T-helper 17 cell (primary cell): ENCODE measurements at regions not wholly inside any gene's neighbourhood (a gene's known extent, or its start where the extent isn't known, plus 50 kb on each side); places are given as distances from the start of the nearest gene placed in this dataset.
"Not testable (repeated sequence)": the region's sequence is repeated elsewhere in the genome, so short reads cannot be mapped to it uniquely, and the experiment has no call there.

Source experiments
- ATAC-seq: fragments of 150-1000 bp; cut with Tn5 transposase; 2 replicates; pipeline ENCODE4 v1.10.0; 2021; ENCODE audit warnings: mild to moderate bottlenecking, moderate library complexity
- DNase-seq, 3 donors: peaks; one replicate each; pipeline versions ENCODE4 v3.0.0 to v3.0.0-alpha.2; 2020 to 2021
- H3K9me3 ChIP-seq: one replicate; pipeline ENCODE4 v1.7.0; 2013; ENCODE audit warnings: low read length, mild to moderate bottlenecking; ENCODE audit not compliant: control insufficient read depth, poor library complexity, severe bottlenecking
- H3K27ac Mint-ChIP-seq: one replicate; pipeline ENCODE4 v1.8.0; 2022; ENCODE audit warnings: mild to moderate bottlenecking, moderate library complexity, mixed read lengths
- H3K27me3 Mint-ChIP-seq: one replicate; pipeline ENCODE4 v1.8.0; 2022; ENCODE audit warnings: mixed read lengths
- H3K36me3 Mint-ChIP-seq: one replicate; pipeline ENCODE4 v1.8.0; 2022; ENCODE audit warnings: low read depth, mixed read lengths
- H3K4me1 Mint-ChIP-seq: one replicate; pipeline ENCODE4 v1.8.0; 2022; ENCODE audit warnings: mild to moderate bottlenecking, mixed read lengths
- H3K4me3 Mint-ChIP-seq: one replicate; pipeline ENCODE4 v1.8.0; 2022; ENCODE audit warnings: mild to moderate bottlenecking, moderate library complexity, mixed read lengths

DNA sequence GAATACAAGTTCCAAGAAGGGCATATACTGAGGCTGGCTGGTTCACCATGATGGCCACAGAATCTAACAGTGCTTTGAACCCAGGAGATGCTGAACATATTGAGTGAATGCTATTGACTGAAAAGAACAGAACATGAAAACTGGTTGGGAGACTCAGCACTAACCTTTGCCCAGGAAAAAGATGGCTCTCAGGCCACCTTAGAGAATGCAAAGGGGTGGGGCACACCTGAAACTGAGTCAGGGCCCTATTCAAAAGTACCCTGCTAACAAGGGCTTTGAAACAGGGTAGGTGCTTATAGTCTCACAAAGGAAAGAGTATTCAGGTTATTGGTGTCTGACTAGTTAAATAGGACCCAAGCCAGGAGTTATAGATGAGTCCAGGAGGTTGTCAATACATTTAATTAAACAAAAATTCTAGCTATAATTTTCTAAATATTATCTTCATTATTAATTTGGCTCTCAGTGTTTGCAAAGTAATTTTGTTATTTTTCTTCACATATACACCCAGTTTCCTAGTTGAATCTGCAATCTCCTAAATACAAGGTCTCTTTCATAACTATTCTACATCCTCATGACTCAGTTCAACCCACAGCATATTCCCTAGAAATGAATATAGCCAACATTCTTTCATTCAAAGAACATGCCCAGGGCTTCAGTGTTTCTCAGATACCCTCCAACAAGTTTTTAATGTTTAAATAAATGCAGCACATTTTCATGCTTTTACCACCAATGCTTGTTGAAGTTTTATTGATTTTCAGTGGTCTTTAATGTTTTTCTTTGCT lies 144.2 kb upstream of the RAPGEF2 start:
- H3K4me3 Mint-ChIP-seq, result no peak overlapping the region
- peaks cover 13% of the 10 kb centered on the region for H3K27me3 Mint-ChIP-seq
- no peaks in the 10 kb centered on the region for H3K9me3 ChIP-seq
- ATAC-seq (no peak), DNase-seq (no peak)
- no peaks in the 10 kb centered on the region for H3K4me1 Mint-ChIP-seq
- no peak overlapping the region for H3K27ac Mint-ChIP-seq
- H3K36me3 Mint-ChIP-seq, result peaks cover 2% of the 10 kb centered on the region

- Mint-ChIP-seq H3K4me3 (no peak overlapping the region), H3K36me3 (peaks cover 2% of the 10 kb centered on the region), H3K27me3 (peaks cover 17% of the 10 kb centered on the region), H3K4me1 (no peaks in the 10 kb centered on the region), H3K27ac (no peak overlapping the region)
- H3K9me3 ChIP-seq, result no peaks in the 10 kb centered on the region
- ATAC-seq (no peak), DNase-seq (no peak)
Measured at GRCh38 chr4:158962393-158962792, 140.5 kb upstream of the RAPGEF2 start.

DNA sequence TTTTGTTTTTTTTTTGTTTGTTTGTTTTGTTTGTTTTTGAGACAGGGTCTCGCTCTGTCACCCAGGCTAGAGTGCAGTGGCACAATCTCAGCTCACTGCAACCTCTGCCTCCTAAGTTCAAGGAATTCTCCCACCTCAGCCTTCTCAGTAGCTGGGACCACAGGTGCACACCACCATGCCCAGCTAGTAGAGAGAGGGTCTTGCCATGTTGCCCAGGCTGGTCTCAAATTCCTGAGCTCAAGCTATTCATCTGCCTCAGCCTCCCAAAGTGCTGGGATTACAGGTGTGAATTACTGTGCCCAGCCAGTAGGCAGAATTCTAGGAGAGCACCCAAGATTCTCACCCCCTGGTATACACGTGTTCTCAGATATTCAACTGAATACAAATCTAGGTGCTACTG lies 139.6 kb upstream of the RAPGEF2 start:
- H3K27me3 Mint-ChIP-seq, result peaks cover 17% of the 10 kb centered on the region
- not testable (repeated sequence) for DNase-seq, ATAC-seq, H3K4me1 Mint-ChIP-seq, H3K4me3 Mint-ChIP-seq, H3K9me3 ChIP-seq, H3K27ac Mint-ChIP-seq, H3K36me3 Mint-ChIP-seq

GRCh38 chr4:158964114-158964727 lies 138.7 kb upstream of the RAPGEF2 start:
- ATAC-seq (no peak), DNase-seq (no peak)
- no peak overlapping the region for H3K27ac Mint-ChIP-seq
- H3K4me3 Mint-ChIP-seq, result no peak overlapping the region
- no peaks in the 10 kb centered on the region for H3K4me1 Mint-ChIP-seq
- peaks cover 17% of the 10 kb centered on the region for H3K27me3 Mint-ChIP-seq
- H3K9me3 ChIP-seq, result no peaks in the 10 kb centered on the region
- peaks cover 2% of the 10 kb centered on the region for H3K36me3 Mint-ChIP-seq

DNA sequence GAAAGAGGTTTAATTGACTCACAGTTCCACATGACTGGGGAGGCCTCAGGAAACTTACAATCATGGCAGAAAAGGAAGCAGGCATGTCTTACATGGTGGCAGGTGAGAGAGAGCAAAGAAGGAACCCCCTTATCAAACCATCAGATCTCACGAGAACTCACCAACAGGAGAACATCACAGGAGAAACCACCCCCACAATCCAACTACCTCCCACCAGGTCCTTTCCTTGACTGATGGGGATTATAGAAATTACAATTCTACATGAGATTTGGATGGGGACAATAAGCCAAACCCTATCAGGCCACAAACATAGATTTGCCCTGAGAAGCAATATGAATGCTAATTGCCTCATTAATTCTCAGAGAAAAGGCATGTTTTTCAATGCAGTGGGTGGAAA lies 138.2 kb upstream of the RAPGEF2 start:
- no peaks in the 10 kb centered on the region for H3K9me3 ChIP-seq
- DNase-seq (no peak), ATAC-seq (no peak)
- peaks cover 22% of the 10 kb centered on the region for H3K27me3 Mint-ChIP-seq
- H3K36me3 Mint-ChIP-seq, result peaks cover 2% of the 10 kb centered on the region
- no peak overlapping the region for H3K4me3 Mint-ChIP-seq
- H3K4me1 Mint-ChIP-seq, result no peaks in the 10 kb centered on the region
- no peak overlapping the region for H3K27ac Mint-ChIP-seq

GRCh38 chr4:158965226-158965625 lies 137.7 kb upstream of the RAPGEF2 start:
- peaks cover 23% of the 10 kb centered on the region for H3K27me3 Mint-ChIP-seq
- DNase-seq (no peak), ATAC-seq (no peak)
- H3K9me3 ChIP-seq, result no peaks in the 10 kb centered on the region
- H3K4me1 Mint-ChIP-seq, result no peaks in the 10 kb centered on the region
- no peak overlapping the region for H3K27ac Mint-ChIP-seq
- H3K36me3 Mint-ChIP-seq, result peaks cover 2% of the 10 kb centered on the region
- no peak overlapping the region for H3K4me3 Mint-ChIP-seq

- ATAC-seq, result no peak
- no peak for DNase-seq
- Mint-ChIP-seq H3K36me3 (peaks cover 2% of the 10 kb centered on the region), H3K4me1 (no peaks in the 10 kb centered on the region), H3K27ac (no peak overlapping the region), H3K27me3 (peaks cover 21% of the 10 kb centered on the region), H3K4me3 (no peak overlapping the region)
- H3K9me3 ChIP-seq, result no peaks in the 10 kb centered on the region
Measured at GRCh38 chr4:158966091-158966490, 136.8 kb upstream of the RAPGEF2 start.

DNA sequence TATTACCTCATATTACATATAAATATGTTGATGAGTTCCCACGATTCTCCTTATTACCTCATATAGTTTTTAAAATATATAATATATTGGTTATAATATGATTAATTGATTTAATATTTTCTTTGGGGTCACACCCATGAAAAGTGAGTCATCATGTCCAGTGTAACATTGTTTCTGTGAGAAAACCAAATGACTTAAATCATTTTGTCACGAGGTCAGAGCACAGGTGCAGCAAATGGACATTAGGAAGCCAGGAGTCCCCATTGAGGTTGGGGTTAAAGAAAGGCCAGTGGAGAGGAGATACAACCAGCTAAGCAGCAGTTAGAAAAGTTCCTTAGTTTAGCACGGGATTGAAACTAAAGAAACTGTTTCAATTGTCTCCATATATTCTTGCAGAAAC lies 133.9 kb upstream of the RAPGEF2 start:
- H3K27me3 Mint-ChIP-seq, result peaks cover 11% of the 10 kb centered on the region

DNA sequence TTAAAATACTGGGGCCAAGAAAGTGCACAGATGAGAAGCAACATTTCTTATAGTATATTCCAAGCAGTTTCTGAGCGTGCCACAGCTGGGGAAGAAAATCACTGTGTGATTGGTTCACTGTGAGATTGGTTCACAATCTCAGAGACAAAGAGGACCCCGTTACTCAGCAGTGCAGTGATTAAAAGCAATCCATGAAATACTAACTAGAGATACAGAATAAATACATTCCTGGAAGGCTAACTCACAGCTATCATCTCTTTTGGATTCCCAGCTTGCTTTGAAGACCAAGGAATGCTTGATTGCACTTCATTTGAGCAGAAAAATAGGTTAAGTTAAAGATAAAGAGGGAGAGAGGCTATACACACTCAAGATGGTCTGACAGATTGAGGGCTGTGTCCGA lies 132.1 kb upstream of the RAPGEF2 start:
- no peaks in the 10 kb centered on the region for H3K9me3 ChIP-seq
- no peak for ATAC-seq
- no peak overlapping the region for H3K27ac Mint-ChIP-seq
- no peak for DNase-seq
- no peaks in the 10 kb centered on the region for H3K36me3 Mint-ChIP-seq
- H3K27me3 Mint-ChIP-seq, result peaks cover 11% of the 10 kb centered on the region
- H3K4me3 Mint-ChIP-seq, result no peak overlapping the region
- no peaks in the 10 kb centered on the region for H3K4me1 Mint-ChIP-seq

More for the DNA sequence above, 133.9 kb upstream of the RAPGEF2 start:
- no peaks in the 10 kb centered on the region for H3K36me3 Mint-ChIP-seq
- H3K4me1 Mint-ChIP-seq, result no peaks in the 10 kb centered on the region
- ATAC-seq (no peak), DNase-seq (no peak)
- H3K27ac Mint-ChIP-seq, result no peak overlapping the region
- H3K9me3 ChIP-seq, result no peaks in the 10 kb centered on the region
- H3K4me3 Mint-ChIP-seq, result no peak overlapping the region

DNA sequence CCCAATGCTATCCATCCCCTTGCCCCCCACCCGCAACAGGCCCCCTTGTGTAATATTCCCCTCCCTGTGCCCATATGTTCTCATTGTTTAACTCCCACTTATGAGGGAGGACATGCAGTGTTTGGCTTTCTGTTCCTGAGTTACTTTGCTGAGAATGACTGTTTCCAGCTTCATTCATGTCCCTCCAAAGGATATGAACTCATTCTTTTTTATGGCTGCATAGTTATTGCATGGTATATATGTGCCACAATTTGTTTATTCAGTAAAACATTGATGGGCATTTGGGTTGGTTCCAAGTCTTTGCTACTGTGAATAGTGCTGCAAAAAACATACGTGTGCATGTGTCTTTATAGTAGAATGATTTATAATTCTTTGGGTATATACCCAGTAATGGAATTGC lies 128.4 kb upstream of the RAPGEF2 start:
- H3K4me3 Mint-ChIP-seq, H3K4me1 Mint-ChIP-seq, ATAC-seq: not testable (repeated sequence)

GRCh38 chr4:158980711-158981110 lies 122.2 kb upstream of the RAPGEF2 start:
- not testable (repeated sequence) for H3K4me1 Mint-ChIP-seq, H3K4me3 Mint-ChIP-seq, H3K36me3 Mint-ChIP-seq, ATAC-seq, DNase-seq, H3K27ac Mint-ChIP-seq, H3K9me3 ChIP-seq, H3K27me3 Mint-ChIP-seq

More for the DNA sequence above, 128.4 kb upstream of the RAPGEF2 start:
- not testable (repeated sequence) for H3K36me3 Mint-ChIP-seq, H3K27me3 Mint-ChIP-seq, H3K9me3 ChIP-seq, DNase-seq, H3K27ac Mint-ChIP-seq

DNA sequence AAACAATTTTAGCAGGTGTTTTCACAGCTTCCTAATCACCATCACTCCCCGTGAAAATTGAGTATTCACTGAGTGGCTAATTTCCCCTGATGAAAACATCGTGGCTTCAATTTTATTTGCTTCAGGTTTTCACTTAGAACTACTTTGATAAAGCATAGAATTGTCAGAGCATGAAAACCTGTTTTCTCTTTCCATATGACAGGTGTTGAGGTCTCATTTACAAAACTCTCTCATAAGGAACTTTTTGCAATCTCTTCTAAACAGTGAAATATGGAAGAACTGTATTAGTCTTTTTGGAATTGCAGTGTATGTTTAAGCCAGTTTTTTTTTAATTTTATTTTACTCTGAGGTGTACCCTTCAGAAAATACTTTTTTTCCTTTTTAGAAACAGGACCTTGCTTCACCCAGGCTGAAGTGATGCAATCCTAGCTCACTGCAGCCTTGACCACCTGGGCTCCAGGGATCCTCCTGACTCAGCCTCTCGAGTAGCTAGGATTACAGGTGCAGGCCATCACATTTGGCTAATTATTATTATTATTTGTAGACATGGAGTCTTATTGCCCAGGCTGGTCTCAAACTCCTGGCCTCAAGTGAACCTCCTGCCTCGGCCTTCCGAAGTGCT lies 111.2 kb upstream of the RAPGEF2 start:
- H3K4me3 Mint-ChIP-seq, result no peak overlapping the region
- DNase-seq (no peak), ATAC-seq (no peak)
- no peaks in the 10 kb centered on the region for H3K9me3 ChIP-seq
- no peaks in the 10 kb centered on the region for H3K4me1 Mint-ChIP-seq
- H3K36me3 Mint-ChIP-seq, result no peaks in the 10 kb centered on the region
- peaks cover 8% of the 10 kb centered on the region for H3K27me3 Mint-ChIP-seq
- no peak overlapping the region for H3K27ac Mint-ChIP-seq

- Mint-ChIP-seq H3K36me3 (no peaks in the 10 kb centered on the region), H3K27me3 (peaks cover 8% of the 10 kb centered on the region), H3K27ac (no peak overlapping the region), H3K4me3 (no peak overlapping the region), H3K4me1 (no peaks in the 10 kb centered on the region)
- ATAC-seq (no peak), DNase-seq (no peak)
- no peaks in the 10 kb centered on the region for H3K9me3 ChIP-seq
Measured at GRCh38 chr4:158993891-158994290, 109.0 kb upstream of the RAPGEF2 start.
